ENCODE measurements at regions not wholly inside any gene's neighbourhood (a gene's known extent, or its start where the extent isn't known, plus 50 kb on each side); places are given as distances from the start of the nearest gene placed in this dataset.
A peak's percentile ranks its signal among the peaks of the same experiment; 100 is the strongest.

DNA sequence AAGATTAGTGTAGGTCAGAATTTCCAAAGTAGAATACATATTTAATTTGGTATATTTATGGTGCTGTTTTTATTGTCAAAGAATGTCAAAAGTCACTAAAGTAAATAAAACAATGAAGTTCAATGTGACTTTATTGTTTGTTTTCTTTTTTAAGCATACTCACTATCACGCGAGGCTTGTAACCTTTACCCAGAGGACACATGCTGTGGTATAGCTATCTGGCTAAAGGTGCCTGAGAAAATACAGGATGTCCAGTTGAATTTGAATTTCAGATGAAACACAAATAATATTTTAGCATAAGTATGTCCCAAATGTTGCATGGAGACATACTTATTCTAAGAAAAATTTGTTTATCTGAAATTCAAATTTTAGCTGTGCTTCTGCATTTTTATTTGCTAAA, 103.3 kb upstream of the KLF7 start:
- no peaks in the 10 kb centered on the region for H3K27me3 Mint-ChIP-seq
- H3K4me1 Mint-ChIP-seq = no peaks in the 10 kb centered on the region
- no peak overlapping the region for H3K27ac Mint-ChIP-seq
- H3K4me1 ChIP-seq (ENCODE audit: insufficient read depth, low read length) = no peaks in the 10 kb centered on the region
- H3K27ac ChIP-seq (ENCODE audit: low read depth, low read length) = no peak overlapping the region
- no peak overlapping the region for H3K4me3 ChIP-seq (ENCODE audit: low read length in 2 of 2)
- ChIA-PET CTCF (ENCODE audit: partially characterized antibody) (no interaction called here), POLR2A (ENCODE audit: partially characterized antibody) (no interaction called here)
- no peaks in the 10 kb centered on the region for H3K27me3 ChIP-seq (ENCODE audit: insufficient read depth, low read length)
- H3K9me3 Mint-ChIP-seq = no peaks in the 10 kb centered on the region
- H3K36me3 ChIP-seq (ENCODE audit: insufficient read depth, low read length) = no peaks in the 10 kb centered on the region
- intact Hi-C loops (cut with micrococcal nuclease) = no loop called here
- no peak overlapping the region for H3K4me3 Mint-ChIP-seq
- no peak for DNase-seq
- H3K36me3 Mint-ChIP-seq = no peaks in the 10 kb centered on the region
- no peaks in the 10 kb centered on the region for H3K9me3 ChIP-seq (ENCODE audit: control insufficient read depth in 1 of 2, low read length in 2 of 2)

DNA sequence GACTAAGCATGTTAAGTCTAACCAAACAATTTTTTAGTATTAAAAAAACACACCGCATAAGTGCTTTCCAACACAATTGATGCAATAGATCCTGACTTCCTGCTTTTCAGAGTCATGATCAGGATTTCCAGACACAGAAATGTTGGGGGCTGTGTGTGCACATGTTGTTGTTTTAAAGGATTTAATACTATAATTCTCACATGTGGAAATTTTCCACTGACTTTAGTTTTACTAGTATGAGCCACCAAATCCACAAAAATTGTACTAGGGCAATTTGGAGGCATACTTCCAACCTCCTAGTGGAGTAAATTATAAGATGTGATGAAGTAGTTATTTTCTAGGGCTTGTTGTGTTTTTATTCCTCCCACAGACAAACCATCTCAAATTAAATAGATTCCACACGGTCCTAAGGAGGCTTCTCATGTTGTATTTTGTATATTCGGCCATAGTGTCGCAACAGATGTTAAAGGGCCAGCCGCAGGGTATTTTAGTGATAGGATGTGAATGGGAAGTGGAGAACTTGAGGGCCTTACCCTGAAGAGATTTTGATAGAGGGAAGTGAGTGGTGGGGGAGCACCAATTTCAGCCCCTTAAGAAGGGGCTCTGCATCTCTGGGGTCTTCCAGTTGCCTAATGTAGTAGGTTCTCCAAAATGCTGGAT, 108.9 kb upstream of the KLF7 start:
- H3K4me1 ChIP-seq (ENCODE audit: insufficient read depth, low read length) = no peaks in the 10 kb centered on the region
- no peak overlapping the region for H3K27ac ChIP-seq (ENCODE audit: low read depth, low read length)
- H3K4me1 Mint-ChIP-seq = no peaks in the 10 kb centered on the region
- peaks cover 0 to 6% of the 10 kb centered on the region in 2 donors for H3K36me3 Mint-ChIP-seq
- ChIA-PET CTCF (ENCODE audit: partially characterized antibody) (no interaction called here), POLR2A (ENCODE audit: partially characterized antibody) (no interaction called here)
- no peak for DNase-seq
- no peak overlapping the region for H3K27ac Mint-ChIP-seq
- H3K27me3 Mint-ChIP-seq = peaks cover 0 to 2% of the 10 kb centered on the region in 2 donors
- no peaks in the 10 kb centered on the region for H3K27me3 ChIP-seq (ENCODE audit: insufficient read depth, low read length)
- H3K36me3 ChIP-seq (ENCODE audit: insufficient read depth, low read length) = no peaks in the 10 kb centered on the region
- H3K9me3 Mint-ChIP-seq = peaks cover 0 to 4% (median 0%) of the 10 kb centered on the region in 8 donors
- H3K4me3 Mint-ChIP-seq = no peak overlapping the region
- H3K9me3 ChIP-seq (ENCODE audit: control insufficient read depth in 1 of 2, low read length in 2 of 2) = no peaks in the 10 kb centered on the region
- H3K4me3 ChIP-seq (ENCODE audit: low read length in 2 of 2) = no peak overlapping the region
- intact Hi-C loops (cut with micrococcal nuclease) = no loop called here

DNA sequence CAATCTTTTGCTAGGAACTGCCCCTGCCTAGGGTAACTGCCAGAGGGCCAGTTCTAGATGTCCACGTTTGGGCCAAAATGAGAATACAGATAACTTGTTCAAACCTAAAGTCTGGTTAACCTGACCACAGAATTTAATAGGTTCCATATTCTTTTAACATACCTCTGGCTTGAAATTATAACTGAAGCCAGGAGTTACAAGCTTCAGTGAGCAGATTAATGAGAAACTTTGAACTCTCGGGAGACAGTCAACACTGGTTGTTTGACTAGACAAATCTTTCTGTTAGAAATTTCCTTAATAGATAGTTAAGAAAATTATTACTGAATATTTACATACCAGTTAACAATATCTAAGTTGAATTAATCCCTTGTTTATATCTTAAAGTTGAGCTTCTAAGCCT, 110.0 kb upstream of the KLF7 start:
- ChIA-PET CTCF (ENCODE audit: partially characterized antibody) (no interaction called here), POLR2A (ENCODE audit: partially characterized antibody) (no interaction called here)
- no peak overlapping the region for H3K27ac Mint-ChIP-seq
- peaks cover 0 to 6% of the 10 kb centered on the region in 2 donors for H3K36me3 Mint-ChIP-seq
- intact Hi-C loops (cut with micrococcal nuclease) = no loop called here
- H3K9me3 Mint-ChIP-seq = peaks cover 0 to 4% (median 0%) of the 10 kb centered on the region in 8 donors
- H3K4me3 ChIP-seq (ENCODE audit: low read length in 2 of 2) = no peak overlapping the region
- H3K27ac ChIP-seq (ENCODE audit: low read depth, low read length) = no peak overlapping the region
- no peaks in the 10 kb centered on the region for H3K36me3 ChIP-seq (ENCODE audit: insufficient read depth, low read length)
- peaks cover 0 to 2% of the 10 kb centered on the region in 2 donors for H3K27me3 Mint-ChIP-seq
- H3K4me1 ChIP-seq (ENCODE audit: insufficient read depth, low read length) = no peaks in the 10 kb centered on the region
- no peak for DNase-seq
- no peaks in the 10 kb centered on the region for H3K4me1 Mint-ChIP-seq
- H3K9me3 ChIP-seq (ENCODE audit: control insufficient read depth in 1 of 2, low read length in 2 of 2) = no peaks in the 10 kb centered on the region
- no peak overlapping the region for H3K4me3 Mint-ChIP-seq
- no peaks in the 10 kb centered on the region for H3K27me3 ChIP-seq (ENCODE audit: insufficient read depth, low read length)

DNA sequence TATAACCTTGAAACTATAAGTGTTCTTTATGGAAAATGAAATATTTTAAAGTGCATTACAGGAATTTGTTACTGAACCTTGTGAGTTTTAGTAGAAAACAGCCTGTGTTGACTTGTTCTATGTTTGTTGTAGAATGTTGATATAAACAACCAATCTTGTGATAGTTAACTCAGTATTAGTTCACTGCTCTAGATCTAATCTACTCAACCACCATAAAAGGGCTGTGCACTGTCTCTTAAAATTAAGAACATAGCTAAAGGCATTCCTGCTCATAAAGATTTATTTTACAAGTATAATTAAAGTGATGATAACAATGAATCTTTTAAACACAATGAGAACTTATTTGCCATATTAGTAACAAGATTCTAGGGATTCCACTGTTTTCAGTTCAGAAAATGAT, 110.5 kb upstream of the KLF7 start:
- Histone ChIP-seq H3K4me1 (ENCODE audit: insufficient read depth, low read length) (no peaks in the 10 kb centered on the region), H3K27me3 (ENCODE audit: insufficient read depth, low read length) (no peaks in the 10 kb centered on the region), H3K36me3 (ENCODE audit: insufficient read depth, low read length) (no peaks in the 10 kb centered on the region), H3K9me3 (ENCODE audit: control insufficient read depth in 1 of 2, low read length in 2 of 2) (no peaks in the 10 kb centered on the region), H3K27ac (ENCODE audit: low read depth, low read length) (no peak overlapping the region), H3K4me3 (ENCODE audit: low read length in 2 of 2) (no peak overlapping the region)
- intact Hi-C loops (cut with micrococcal nuclease) = no loop called here
- DNase-seq = no peak
- CTCF ChIA-PET (ENCODE audit: partially characterized antibody) = no interaction called here
- Mint-ChIP-seq H3K27me3 (peaks cover 0 to 2% of the 10 kb centered on the region in 2 donors), H3K27ac (no peak overlapping the region), H3K4me1 (no peaks in the 10 kb centered on the region), H3K36me3 (peaks cover 0 to 6% of the 10 kb centered on the region in 2 donors), H3K4me3 (no peak overlapping the region), H3K9me3 (peaks cover 0 to 4% (median 0%) of the 10 kb centered on the region in 8 donors)
- POLR2A ChIA-PET (ENCODE audit: partially characterized antibody) = no interaction called here

DNA sequence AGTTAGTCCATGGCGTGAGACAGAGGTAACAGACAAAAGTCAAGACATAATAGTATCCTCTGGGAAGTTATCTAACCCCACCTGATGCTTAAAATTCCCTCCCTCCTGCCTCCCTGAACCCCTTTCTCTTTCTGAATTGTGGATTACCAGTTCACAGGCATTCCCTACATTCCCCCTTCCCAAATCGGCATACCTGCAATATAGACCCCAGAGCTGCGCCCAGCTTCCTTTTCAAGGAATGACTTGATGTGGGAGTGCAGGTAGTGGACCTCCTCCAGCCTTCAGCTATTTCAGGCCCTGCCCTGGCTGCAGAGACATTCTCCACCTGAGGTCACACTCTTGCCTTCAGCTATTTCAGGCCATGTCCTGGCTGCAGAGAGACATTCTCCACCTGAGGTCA, 111.1 kb upstream of the KLF7 start:
- no peaks in the 10 kb centered on the region for H3K9me3 ChIP-seq (ENCODE audit: control insufficient read depth in 1 of 2, low read length in 2 of 2)
- H3K4me3 ChIP-seq (ENCODE audit: low read length in 2 of 2) = no peak overlapping the region
- ChIA-PET CTCF (ENCODE audit: partially characterized antibody) (no interaction called here), POLR2A (ENCODE audit: partially characterized antibody) (no interaction called here)
- H3K27ac ChIP-seq (ENCODE audit: low read depth, low read length) = no peak overlapping the region
- H3K4me1 Mint-ChIP-seq = no peaks in the 10 kb centered on the region
- peak overlapping the region in 1 of 8 donors; percentile 12 for H3K4me3 Mint-ChIP-seq
- H3K27ac Mint-ChIP-seq = no peak overlapping the region
- intact Hi-C loops (cut with micrococcal nuclease) = no loop called here
- no peaks in the 10 kb centered on the region for H3K4me1 ChIP-seq (ENCODE audit: insufficient read depth, low read length)
- DNase-seq = no peak
- H3K36me3 Mint-ChIP-seq = peaks cover 0 to 6% of the 10 kb centered on the region in 2 donors
- H3K9me3 Mint-ChIP-seq = peaks cover 0 to 4% (median 0%) of the 10 kb centered on the region in 8 donors
- H3K36me3 ChIP-seq (ENCODE audit: insufficient read depth, low read length) = no peaks in the 10 kb centered on the region
- H3K27me3 ChIP-seq (ENCODE audit: insufficient read depth, low read length) = no peaks in the 10 kb centered on the region
- H3K27me3 Mint-ChIP-seq = peaks cover 0 to 2% of the 10 kb centered on the region in 2 donors

DNA sequence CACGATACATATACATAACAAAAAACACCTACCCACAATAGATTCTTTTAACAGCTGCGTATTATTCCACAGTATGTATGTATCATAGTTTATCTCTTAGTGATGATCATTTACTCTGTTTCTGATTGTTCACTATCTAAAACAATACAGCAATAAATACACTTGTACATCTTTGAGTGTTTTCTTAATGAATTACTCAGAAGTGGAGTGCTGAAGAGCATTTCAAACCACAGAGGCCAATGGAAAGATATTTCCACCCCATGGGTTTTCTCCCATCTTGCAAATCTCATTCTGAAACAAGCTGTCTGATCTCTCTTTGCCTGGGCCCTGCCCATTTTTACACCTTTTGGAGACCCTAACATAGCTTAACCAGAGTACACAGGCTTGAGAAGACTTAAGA, 113.8 kb upstream of the KLF7 start:
- H3K36me3 Mint-ChIP-seq = peaks cover 0 to 6% of the 10 kb centered on the region in 2 donors
- H3K27me3 Mint-ChIP-seq = peaks cover 0 to 3% of the 10 kb centered on the region in 2 donors
- DNase-seq = no peak
- POLR2A ChIA-PET (ENCODE audit: partially characterized antibody) = no interaction called here
- CTCF ChIA-PET (ENCODE audit: partially characterized antibody) = no interaction called here
- Histone ChIP-seq H3K4me3 (ENCODE audit: low read length in 2 of 2) (no peak overlapping the region), H3K4me1 (ENCODE audit: insufficient read depth, low read length) (peaks cover 11% of the 10 kb centered on the region), H3K36me3 (ENCODE audit: insufficient read depth, low read length) (no peaks in the 10 kb centered on the region), H3K27me3 (ENCODE audit: insufficient read depth, low read length) (no peaks in the 10 kb centered on the region), H3K27ac (ENCODE audit: low read depth, low read length) (no peak overlapping the region), H3K9me3 (ENCODE audit: control insufficient read depth in 1 of 2, low read length in 2 of 2) (no peaks in the 10 kb centered on the region)
- peaks cover 8 to 12% (median 9%) of the 10 kb centered on the region in 4 donors for H3K4me1 Mint-ChIP-seq
- no peak overlapping the region for H3K4me3 Mint-ChIP-seq
- no peak overlapping the region for H3K27ac Mint-ChIP-seq
- H3K9me3 Mint-ChIP-seq = peaks cover 0 to 4% (median 0%) of the 10 kb centered on the region in 8 donors
- intact Hi-C loops (cut with micrococcal nuclease) = no loop called here

DNA sequence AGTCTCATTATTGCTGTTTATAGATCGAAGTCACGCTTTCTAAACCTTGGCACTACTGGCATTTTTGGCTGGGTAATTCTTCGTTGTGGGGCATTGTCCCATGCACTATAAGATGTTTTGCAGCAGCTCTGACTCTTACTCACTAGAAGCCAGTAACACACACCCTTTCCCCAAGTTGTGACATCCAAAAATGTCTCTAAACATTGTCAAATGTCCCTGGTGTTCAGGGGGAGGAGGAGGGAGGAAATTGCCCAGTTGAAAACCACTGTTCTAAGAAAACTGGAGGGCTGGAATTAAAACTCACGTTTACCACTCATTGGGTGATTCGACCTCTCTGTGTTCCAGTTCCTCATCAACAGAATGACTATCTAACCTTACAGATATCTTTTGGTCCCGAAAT, 115.7 kb upstream of the KLF7 start:
- Histone ChIP-seq H3K27me3 (ENCODE audit: insufficient read depth, low read length) (no peaks in the 10 kb centered on the region), H3K27ac (ENCODE audit: low read depth, low read length) (no peak overlapping the region), H3K4me1 (ENCODE audit: insufficient read depth, low read length) (peaks cover 20% of the 10 kb centered on the region), H3K9me3 (ENCODE audit: control insufficient read depth in 1 of 2, low read length in 2 of 2) (no peaks in the 10 kb centered on the region), H3K36me3 (ENCODE audit: insufficient read depth, low read length) (no peaks in the 10 kb centered on the region), H3K4me3 (ENCODE audit: low read length in 2 of 2) (no peak overlapping the region)
- intact Hi-C loops (cut with micrococcal nuclease) = no loop called here
- Mint-ChIP-seq H3K27ac (no peak overlapping the region), H3K27me3 (peaks cover 0 to 3% of the 10 kb centered on the region in 2 donors), H3K36me3 (no peaks in the 10 kb centered on the region), H3K9me3 (no peaks in the 10 kb centered on the region), H3K4me1 (peaks cover 15 to 29% (median 19%) of the 10 kb centered on the region in 4 donors), H3K4me3 (no peak overlapping the region)
- DNase-seq = no peak
- ChIA-PET POLR2A (ENCODE audit: partially characterized antibody) (no interaction called here), CTCF (ENCODE audit: partially characterized antibody) (no interaction called here)
